Hepatocyte (in vitro differentiated cells): ENCODE measurements at regions not wholly inside any gene's neighbourhood (a gene's known extent, or its start where the extent isn't known, plus 50 kb on each side); places are given as distances from the start of the nearest gene placed in this dataset.

Source experiments
- CTCF ChIP-seq: fragments of 200-600 bp; sonication (generic); IDR thresholded peaks from 2 replicates; pipeline ENCODE4 v1.5.1; 2016; ENCODE audit warnings: antibody characterized with exemption, mild to moderate bottlenecking; ENCODE audit not compliant: poor library complexity
- EZH2phosphoT487 ChIP-seq: fragments of 200-600 bp; sonication (generic); IDR thresholded peaks from one replicate; pipeline ENCODE4 v1.6.1; 2018; ENCODE audit warnings: antibody characterized with exemption, mild to moderate bottlenecking, low read depth, moderate library complexity; ENCODE audit not compliant: unreplicated experiment, severe bottlenecking

DNA sequence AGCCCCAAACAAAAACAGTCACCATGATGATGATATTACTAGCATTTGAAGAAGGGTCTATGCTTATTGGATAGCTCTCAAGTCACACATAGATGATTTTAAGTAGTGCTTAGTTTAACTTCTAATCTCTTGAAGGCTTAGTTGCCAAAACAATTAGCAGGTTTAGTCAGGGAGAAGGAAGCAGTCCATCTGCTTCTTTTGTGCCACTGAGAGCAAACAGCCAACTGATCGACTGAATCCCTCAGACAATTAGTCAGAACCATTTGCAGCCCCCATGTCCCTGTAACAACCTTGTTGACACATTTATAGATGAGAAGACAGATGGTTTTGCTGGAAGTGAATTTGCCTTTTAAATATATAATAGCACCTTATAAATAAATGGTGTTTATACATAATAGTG, 585.1 kb upstream of the SUCLG2 start:
- no peak for TF ChIP-seq CTCF
- TF ChIP-seq EZH2phosphoT487: no peak
